PC-9 (cell line): ENCODE measurements at regions not wholly inside any gene's neighbourhood (a gene's known extent, or its start where the extent isn't known, plus 50 kb on each side); places are given as distances from the start of the nearest gene placed in this dataset.

Experiments used
- CTCF ChIP-seq: fragments of 200-600 bp; sonication (generic); conservative IDR thresholded peaks from 2 replicates; pipeline ENCODE4 v1.6.1; 2017; ENCODE audit warnings: mixed run types, antibody characterized with exemption, mild to moderate bottlenecking, moderate library complexity
- EZH2 ChIP-seq: fragments of 200-600 bp; sonication (generic); IDR thresholded peaks from 2 replicates; pipeline ENCODE4 v1.8.0; 2017; ENCODE audit warnings: antibody characterized with exemption, low read depth

GRCh38 chr2:21804151-21804550 is 680.4 kb downstream of the TDRD15 start:
- TF ChIP-seq CTCF = no peak
- no peak for TF ChIP-seq EZH2
